ENCODE measurements at regions not wholly inside any gene's neighbourhood (a gene's known extent, or its start where the extent isn't known, plus 50 kb on each side); places are given as distances from the start of the nearest gene placed in this dataset.

DNA sequence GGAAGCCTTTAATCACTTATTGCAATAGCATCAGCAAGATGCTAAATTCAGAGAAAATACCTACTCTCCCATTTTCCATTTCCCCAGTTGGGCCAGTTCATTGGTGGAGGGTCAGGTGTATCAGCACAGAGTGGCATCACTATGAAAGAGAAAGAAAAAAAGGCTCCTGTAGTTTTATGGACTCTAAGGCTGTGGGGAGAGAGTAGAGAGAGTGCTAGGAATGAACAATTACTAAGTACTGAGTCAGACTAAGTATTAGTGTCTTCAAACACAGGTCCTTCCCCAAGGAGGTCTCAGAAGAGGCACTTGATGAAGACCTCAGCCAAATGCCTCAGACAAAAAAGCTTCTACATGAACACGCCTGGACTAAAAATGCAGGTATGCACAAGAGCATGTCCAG is 1061.9 kb downstream of the FSTL5 start:
- no peak for DNase-seq

DNA sequence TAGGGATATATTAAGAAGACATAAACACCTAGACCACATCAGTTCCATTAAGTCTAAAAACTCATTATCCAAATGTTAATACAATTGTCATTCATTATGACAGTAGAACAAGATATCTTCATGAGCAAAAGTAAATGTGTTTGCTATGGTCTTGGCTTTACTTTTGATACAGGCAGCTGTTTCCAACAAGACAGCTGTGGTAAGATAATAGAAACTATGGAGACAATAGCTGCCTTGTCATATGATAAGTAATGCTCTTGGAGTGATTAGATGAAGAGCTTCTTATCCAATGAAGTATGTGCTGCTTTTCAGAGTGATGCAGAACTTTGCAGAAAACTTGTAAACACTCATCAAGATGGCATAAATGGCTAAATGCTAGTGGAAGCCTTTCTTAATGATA is 1066.0 kb downstream of the FSTL5 start:
- no peak for DNase-seq

DNA sequence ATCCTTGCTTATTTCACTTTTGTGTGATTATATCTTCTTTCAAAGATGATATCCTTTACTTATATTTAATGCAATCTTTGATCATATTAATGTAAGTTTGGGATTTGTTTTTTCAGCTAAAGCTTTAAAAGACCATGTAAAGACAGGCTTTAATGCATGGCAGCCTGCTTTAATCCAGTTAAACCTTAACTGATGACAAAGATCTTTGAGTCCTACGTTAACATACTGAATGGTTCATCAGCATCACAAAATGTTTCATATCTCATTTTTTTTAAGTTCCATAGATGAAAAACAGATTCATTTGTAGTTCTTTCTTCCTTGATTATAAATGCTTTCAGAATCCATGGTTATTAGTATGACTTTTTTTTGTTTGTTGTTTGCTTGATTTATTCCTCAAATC is 1102.8 kb downstream of the FSTL5 start:
- DNase-seq: no peak

Data from NCI-H774 (cell line).